Uterus (tissue), 2 donors: ENCODE measurements at regions not wholly inside any gene's neighbourhood (a gene's known extent, or its start where the extent isn't known, plus 50 kb on each side); places are given as distances from the start of the nearest gene placed in this dataset.

ENCODE experiments used
- POLR2A ChIP-seq, 2 donors: fragments of 450-650 bp; IDR thresholded peaks; one replicate each; pipeline ENCODE4 v1.6.1; 2016; ENCODE audit warnings: antibody characterized with exemption in 2 of 2, mild to moderate bottlenecking in 1 of 2, moderate library complexity in 1 of 2
- TF ChIP-seq, protein P1 (sequence below), 4 experiments: fragments of 200-600 bp in 2 of 4; fragments of 450-650 bp in 2 of 4; sonication (generic) in 2 of 4; IDR thresholded peaks; one replicate each; pipeline ENCODE4 v1.5.1; 2016 to 2019; ENCODE audit warnings: antibody characterized with exemption in 4 of 4, mild to moderate bottlenecking in 2 of 4, moderate library complexity in 1 of 4

- TF ChIP-seq, protein P1, sequence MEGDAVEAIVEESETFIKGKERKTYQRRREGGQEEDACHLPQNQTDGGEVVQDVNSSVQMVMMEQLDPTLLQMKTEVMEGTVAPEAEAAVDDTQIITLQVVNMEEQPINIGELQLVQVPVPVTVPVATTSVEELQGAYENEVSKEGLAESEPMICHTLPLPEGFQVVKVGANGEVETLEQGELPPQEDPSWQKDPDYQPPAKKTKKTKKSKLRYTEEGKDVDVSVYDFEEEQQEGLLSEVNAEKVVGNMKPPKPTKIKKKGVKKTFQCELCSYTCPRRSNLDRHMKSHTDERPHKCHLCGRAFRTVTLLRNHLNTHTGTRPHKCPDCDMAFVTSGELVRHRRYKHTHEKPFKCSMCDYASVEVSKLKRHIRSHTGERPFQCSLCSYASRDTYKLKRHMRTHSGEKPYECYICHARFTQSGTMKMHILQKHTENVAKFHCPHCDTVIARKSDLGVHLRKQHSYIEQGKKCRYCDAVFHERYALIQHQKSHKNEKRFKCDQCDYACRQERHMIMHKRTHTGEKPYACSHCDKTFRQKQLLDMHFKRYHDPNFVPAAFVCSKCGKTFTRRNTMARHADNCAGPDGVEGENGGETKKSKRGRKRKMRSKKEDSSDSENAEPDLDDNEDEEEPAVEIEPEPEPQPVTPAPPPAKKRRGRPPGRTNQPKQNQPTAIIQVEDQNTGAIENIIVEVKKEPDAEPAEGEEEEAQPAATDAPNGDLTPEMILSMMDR (IDR thresholded peaks at IDR 0.05) = no peak
- no peak for TF ChIP-seq POLR2A (IDR thresholded peaks at IDR 0.05)
These were observed 296.2 kb upstream of the SMIM21 start for GRCh38 chr18:75723521-75724340.
